ENCODE measurements at regions not wholly inside any gene's neighbourhood (a gene's known extent, or its start where the extent isn't known, plus 50 kb on each side); places are given as distances from the start of the nearest gene placed in this dataset.
"Not testable (repeated sequence)": the region's sequence is repeated elsewhere in the genome, so short reads cannot be mapped to it uniquely, and the experiment has no call there.

DNA sequence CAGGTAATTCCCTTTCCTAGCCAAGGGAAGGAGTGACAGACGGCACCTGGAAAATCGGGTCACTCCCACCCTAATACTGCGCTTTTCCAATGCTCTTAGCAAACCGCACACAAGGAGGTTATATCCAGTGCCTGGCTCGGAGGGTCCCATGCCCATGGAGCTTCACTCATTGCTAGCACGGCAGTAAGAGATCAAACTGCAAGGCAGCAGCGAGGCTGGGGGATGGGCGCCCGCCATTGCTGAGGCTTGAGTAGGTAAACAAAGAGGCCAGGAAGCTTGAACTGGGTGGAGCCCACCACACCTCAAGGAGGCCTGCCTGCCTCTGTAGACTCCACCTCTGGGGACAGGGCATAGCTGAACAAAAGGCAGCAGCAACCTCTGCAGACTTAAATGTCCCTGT is 86.8 kb upstream of the DIAPH2 start:
- H3K36me3 Mint-ChIP-seq (ENCODE audit: low read depth); ATAC-seq; H3K27ac Mint-ChIP-seq; H3K4me3 Mint-ChIP-seq; CTCF ChIA-PET; H3K4me1 Mint-ChIP-seq (ENCODE audit: low read depth); POLR2A ChIA-PET; DNase-seq; H3K27me3 Mint-ChIP-seq (ENCODE audit: low read depth); H3K9me3 Mint-ChIP-seq (ENCODE audit: insufficient read depth): not testable (repeated sequence)

DNA sequence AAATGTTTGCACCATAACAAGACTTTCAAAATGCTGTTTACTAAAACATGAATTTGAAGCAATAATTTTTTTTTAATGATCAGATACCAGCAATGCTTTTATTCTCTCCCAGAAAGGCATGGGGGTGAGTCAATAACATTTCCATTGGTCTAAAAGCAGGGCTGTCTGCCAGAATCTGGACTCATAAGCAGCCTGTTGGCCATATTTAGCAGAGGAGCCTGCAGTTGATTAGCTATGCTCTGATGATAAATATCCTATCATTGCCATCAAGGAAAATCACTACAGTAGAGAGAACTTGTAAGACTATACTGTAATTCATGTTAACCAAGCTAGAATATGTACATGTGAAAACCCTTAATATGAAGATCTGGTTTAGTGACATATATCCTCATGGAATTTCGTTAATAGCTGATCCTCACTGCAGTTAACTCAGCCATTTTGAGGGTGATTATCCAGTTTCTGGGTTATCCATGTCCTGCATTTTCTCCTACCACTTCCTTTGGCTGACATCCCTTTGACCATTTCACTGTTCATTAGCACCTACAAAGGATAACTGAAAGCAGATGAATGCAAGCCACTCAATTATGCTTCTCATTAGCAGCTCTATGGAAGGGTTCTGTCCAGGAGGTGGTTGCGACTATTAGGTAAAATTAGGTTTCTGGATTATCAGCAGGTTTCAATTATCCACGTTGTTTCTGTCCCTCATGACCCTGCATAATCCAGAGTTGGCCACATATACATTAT is 72.9 kb upstream of the DIAPH2 start:
- Mint-ChIP-seq H3K9me3 (ENCODE audit: insufficient read depth) (no peaks in the 10 kb centered on the region), H3K27ac (no peak overlapping the region), H3K4me3 (no peak overlapping the region), H3K4me1 (ENCODE audit: low read depth) (no peaks in the 10 kb centered on the region), H3K27me3 (ENCODE audit: low read depth) (peaks cover 5% of the 10 kb centered on the region), H3K36me3 (ENCODE audit: low read depth) (no peaks in the 10 kb centered on the region)
- no peak for DNase-seq
- ChIA-PET CTCF (no interaction called here), POLR2A (no interaction called here)
- no peak for ATAC-seq

DNA sequence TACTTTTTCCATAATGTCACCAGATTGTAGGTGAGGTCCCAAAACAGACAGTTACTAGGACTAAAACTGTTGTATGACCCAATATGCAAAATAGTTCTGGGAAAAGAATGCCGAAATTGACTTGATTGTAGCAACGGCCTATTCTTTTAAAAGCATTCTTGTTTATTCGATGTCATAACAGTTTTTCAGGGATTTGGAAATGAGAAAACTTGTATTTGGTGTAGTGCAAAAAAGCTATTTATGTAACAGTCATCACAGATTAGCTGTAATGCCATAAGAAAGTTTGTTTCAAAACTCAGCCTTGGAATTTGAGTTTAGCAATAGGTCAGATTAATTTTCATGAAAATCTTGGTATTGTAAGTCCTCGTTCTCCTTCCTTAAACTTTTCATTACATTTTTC is 69.2 kb upstream of the DIAPH2 start:
- ATAC-seq, result no peak
- POLR2A ChIA-PET, result no interaction called here
- no peak for DNase-seq
- Mint-ChIP-seq H3K4me1 (ENCODE audit: low read depth) (no peaks in the 10 kb centered on the region), H3K9me3 (ENCODE audit: insufficient read depth) (no peaks in the 10 kb centered on the region), H3K4me3 (no peak overlapping the region), H3K27me3 (ENCODE audit: low read depth) (no peaks in the 10 kb centered on the region), H3K36me3 (ENCODE audit: low read depth) (no peaks in the 10 kb centered on the region), H3K27ac (no peak overlapping the region)
- CTCF ChIA-PET, result no interaction called here

DNA sequence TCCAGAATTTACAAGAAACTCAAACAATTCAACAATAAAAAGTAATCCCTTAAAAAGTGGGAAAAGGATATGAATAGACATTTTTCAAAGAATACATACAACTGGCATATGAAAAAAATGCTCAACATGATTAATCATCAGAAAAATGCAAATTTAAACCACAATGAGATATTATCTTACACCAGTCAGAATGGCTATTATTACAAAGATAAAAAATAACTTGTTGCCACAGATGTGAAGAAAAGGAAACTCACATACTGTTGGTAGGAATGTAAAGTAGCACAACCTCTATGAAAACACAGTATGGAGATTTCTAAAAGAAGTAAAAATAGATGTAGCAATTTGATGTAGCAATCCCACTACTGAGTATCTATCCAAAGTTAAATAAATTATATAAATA is 65.1 kb upstream of the DIAPH2 start:
- H3K27ac Mint-ChIP-seq, result no peak overlapping the region
- H3K4me3 Mint-ChIP-seq, result no peak overlapping the region
- H3K9me3 Mint-ChIP-seq (ENCODE audit: insufficient read depth), result no peaks in the 10 kb centered on the region
- POLR2A ChIA-PET, result no interaction called here
- DNase-seq, result no peak
- H3K36me3 Mint-ChIP-seq (ENCODE audit: low read depth), result no peaks in the 10 kb centered on the region
- ATAC-seq, result no peak
- no peaks in the 10 kb centered on the region for H3K27me3 Mint-ChIP-seq (ENCODE audit: low read depth)
- CTCF ChIA-PET, result no interaction called here
- H3K4me1 Mint-ChIP-seq (ENCODE audit: low read depth), result no peaks in the 10 kb centered on the region

DNA sequence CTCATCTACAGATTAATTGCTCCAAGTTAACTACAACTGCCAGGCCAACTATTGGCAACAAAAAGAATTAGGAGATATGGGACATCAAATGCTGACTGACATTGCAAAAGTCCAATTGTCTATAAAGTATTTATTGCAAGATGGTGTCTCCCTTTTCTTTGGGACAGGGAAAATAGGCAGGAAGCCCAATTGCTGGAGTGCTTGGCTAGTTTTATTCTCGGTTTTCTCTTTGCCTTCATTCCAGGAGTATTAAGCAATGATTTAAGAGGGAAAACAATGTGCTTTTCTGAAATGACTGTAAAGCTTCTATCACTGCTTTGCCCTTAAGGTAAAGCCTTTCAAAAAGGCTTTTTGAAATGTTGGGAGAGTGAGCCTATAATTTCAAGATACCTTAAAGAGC is 62.8 kb upstream of the DIAPH2 start:
- H3K4me3 Mint-ChIP-seq, result no peak overlapping the region
- POLR2A ChIA-PET, result no interaction called here

More for the DNA sequence above, 62.8 kb upstream of the DIAPH2 start:
- H3K27me3 Mint-ChIP-seq (ENCODE audit: low read depth), result no peaks in the 10 kb centered on the region
- DNase-seq (no peak), ATAC-seq (no peak)
- H3K9me3 Mint-ChIP-seq (ENCODE audit: insufficient read depth), result no peaks in the 10 kb centered on the region
- H3K4me1 Mint-ChIP-seq (ENCODE audit: low read depth), result no peaks in the 10 kb centered on the region
- no peaks in the 10 kb centered on the region for H3K36me3 Mint-ChIP-seq (ENCODE audit: low read depth)
- H3K27ac Mint-ChIP-seq, result no peak overlapping the region
- CTCF ChIA-PET, result no interaction called here
